ENCODE measurements at regions not wholly inside any gene's neighbourhood (a gene's known extent, or its start where the extent isn't known, plus 50 kb on each side); places are given as distances from the start of the nearest gene placed in this dataset.

- H3K36me3 Mint-ChIP-seq (ENCODE audit: low read depth), result peaks cover 13% of the 10 kb centered on the region
- no peak for DNase-seq (ENCODE audit: low spot score)
- no peak overlapping the region for H3K27ac Mint-ChIP-seq
These were observed 468.1 kb downstream of the SHQ1 start for GRCh38 chr3:72380193-72380592.

GRCh38 chr3:72379500-72380187 lies 468.6 kb downstream of the SHQ1 start:
- Mint-ChIP-seq H3K4me1 (ENCODE audit: low read depth) (peaks cover 78% of the 10 kb centered on the region), H3K36me3 (ENCODE audit: low read depth) (peaks cover 13% of the 10 kb centered on the region), H3K27me3 (ENCODE audit: low read depth) (no peaks in the 10 kb centered on the region), H3K4me3 (no peak overlapping the region), H3K9me3 (no peaks in the 10 kb centered on the region), H3K27ac (no peak overlapping the region)
- no peak for DNase-seq (ENCODE audit: low spot score)

More at GRCh38 chr3:72380193-72380592, 468.1 kb downstream of the SHQ1 start:
- no peaks in the 10 kb centered on the region for H3K27me3 Mint-ChIP-seq (ENCODE audit: low read depth)
- no peaks in the 10 kb centered on the region for H3K9me3 Mint-ChIP-seq
- H3K4me3 Mint-ChIP-seq, result no peak overlapping the region
- peaks cover 80% of the 10 kb centered on the region for H3K4me1 Mint-ChIP-seq (ENCODE audit: low read depth)

DNA sequence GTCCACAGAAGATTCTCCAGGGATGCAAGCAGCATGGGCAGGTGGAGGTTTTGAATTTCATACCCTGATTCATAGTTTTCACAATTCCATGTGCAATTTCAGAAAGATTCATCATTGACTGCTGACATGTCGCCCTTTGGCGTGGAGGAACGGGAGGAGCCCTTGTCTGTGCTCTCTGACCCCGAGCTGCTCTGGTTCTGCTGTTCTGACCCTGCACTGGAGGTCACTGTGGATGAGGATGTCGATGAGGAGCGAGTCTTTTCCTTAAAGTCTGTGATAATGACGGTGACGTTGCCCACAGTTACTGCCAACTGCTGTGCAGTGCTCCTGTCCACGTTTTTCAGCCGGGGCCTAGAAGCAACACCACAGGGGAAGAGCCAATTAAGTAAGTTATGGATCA lies 470.0 kb downstream of the SHQ1 start:
- Mint-ChIP-seq H3K4me1 (ENCODE audit: low read depth) (peaks cover 73% of the 10 kb centered on the region), H3K36me3 (ENCODE audit: low read depth) (peaks cover 19% of the 10 kb centered on the region)

DNA sequence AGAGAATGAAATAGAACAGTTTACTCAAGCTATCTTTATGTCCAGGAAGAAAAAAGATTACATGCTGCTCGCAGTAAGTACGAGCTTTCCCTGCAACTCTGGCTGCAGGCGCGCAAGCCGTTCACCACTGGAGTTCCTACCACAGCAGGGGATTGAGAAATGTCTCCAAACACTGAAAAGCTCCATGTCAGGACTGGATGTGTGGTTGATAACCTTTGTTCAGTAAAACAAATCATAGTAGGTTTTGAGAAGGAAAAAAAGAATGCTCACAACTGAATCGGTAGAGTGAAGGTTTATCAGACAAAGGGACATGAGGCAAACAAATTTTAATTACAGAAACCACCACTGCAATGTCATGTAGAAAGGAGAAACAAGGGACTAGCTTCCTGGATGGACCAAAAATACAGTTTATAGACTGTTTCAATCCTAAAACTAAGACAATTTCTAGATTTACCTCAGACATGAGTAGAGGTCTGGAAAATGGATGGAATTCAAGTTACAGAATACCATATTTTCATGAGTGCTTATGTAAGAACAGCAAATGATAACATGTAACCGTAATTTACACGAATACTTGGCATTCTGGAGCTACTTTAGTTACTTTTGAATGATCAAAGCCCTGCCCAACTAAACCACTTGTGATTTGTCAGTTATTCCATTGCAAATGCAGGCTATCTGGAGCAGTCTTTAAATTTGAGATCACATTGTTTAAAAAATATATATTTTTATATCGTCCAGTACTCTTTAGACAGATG lies 471.1 kb downstream of the SHQ1 start:
- peaks cover 17% of the 10 kb centered on the region for H3K36me3 Mint-ChIP-seq (ENCODE audit: low read depth)
- H3K4me3 Mint-ChIP-seq, result no peak overlapping the region
- peak overlapping the region; percentile 19 for H3K27ac Mint-ChIP-seq
- no peaks in the 10 kb centered on the region for H3K27me3 Mint-ChIP-seq (ENCODE audit: low read depth)
- no peak for DNase-seq (ENCODE audit: low spot score)
- H3K4me1 Mint-ChIP-seq (ENCODE audit: low read depth), result peaks cover 67% of the 10 kb centered on the region
- no peaks in the 10 kb centered on the region for H3K9me3 Mint-ChIP-seq

More for the DNA sequence above, 470.0 kb downstream of the SHQ1 start:
- no peak overlapping the region for H3K4me3 Mint-ChIP-seq
- no peak for DNase-seq (ENCODE audit: low spot score)
- H3K9me3 Mint-ChIP-seq, result no peaks in the 10 kb centered on the region
- no peak overlapping the region for H3K27ac Mint-ChIP-seq
- no peaks in the 10 kb centered on the region for H3K27me3 Mint-ChIP-seq (ENCODE audit: low read depth)

DNA sequence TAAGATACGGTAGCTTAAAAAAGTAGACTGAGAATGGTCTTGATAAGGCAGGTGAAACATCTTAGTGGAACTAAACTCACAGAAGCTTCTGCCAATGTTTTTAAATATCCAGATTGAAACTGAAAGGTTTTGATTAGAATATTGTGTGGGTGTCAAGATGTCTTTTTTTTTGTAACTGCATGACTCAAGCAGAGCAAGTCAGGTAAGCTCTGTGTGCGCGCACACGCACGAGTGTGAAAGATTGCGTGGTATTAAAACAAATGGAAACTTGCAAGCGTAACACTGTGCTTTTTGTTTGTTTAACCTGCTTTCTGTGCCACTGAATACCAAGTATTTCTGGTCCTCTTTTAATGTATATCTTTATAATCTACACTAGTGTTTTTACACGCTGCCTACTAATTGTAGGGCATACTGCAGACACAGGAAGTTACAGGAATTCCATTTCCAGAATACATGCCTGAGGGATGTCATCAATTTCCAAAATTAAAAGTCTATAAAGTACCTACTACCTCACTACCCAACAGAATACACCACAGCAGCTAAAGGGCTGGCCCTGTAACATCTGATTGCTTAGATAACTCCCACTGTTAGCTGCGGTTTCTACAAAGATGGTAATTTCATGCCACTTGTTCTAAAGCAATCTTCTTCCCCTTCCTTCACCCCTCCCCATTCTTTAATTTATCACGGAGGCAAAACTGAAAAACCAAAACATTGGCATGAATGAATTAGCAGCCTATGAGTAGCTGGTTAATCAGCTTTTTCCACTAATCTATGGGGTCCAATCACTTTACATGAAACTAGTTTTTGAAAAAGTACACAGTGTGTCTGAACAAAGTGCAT lies 472.8 kb downstream of the SHQ1 start:
- no peaks in the 10 kb centered on the region for H3K27me3 Mint-ChIP-seq (ENCODE audit: low read depth)
- no peaks in the 10 kb centered on the region for H3K9me3 Mint-ChIP-seq
- H3K4me1 Mint-ChIP-seq (ENCODE audit: low read depth), result peaks cover 60% of the 10 kb centered on the region
- peak; percentile 57 for DNase-seq (ENCODE audit: low spot score)
- peaks cover 17% of the 10 kb centered on the region for H3K36me3 Mint-ChIP-seq (ENCODE audit: low read depth)
- peak overlapping the region; percentile 80 for H3K27ac Mint-ChIP-seq
- peak overlapping the region; percentile 78 for H3K4me3 Mint-ChIP-seq

- no peak for DNase-seq (ENCODE audit: low spot score)
- no peaks in the 10 kb centered on the region for H3K27me3 Mint-ChIP-seq (ENCODE audit: low read depth)
- peaks cover 9% of the 10 kb centered on the region for H3K36me3 Mint-ChIP-seq (ENCODE audit: low read depth)
- H3K4me3 Mint-ChIP-seq, result no peak overlapping the region
- no peaks in the 10 kb centered on the region for H3K9me3 Mint-ChIP-seq
- no peak overlapping the region for H3K27ac Mint-ChIP-seq
- peaks cover 39% of the 10 kb centered on the region for H3K4me1 Mint-ChIP-seq (ENCODE audit: low read depth)
These were observed 475.1 kb downstream of the SHQ1 start for GRCh38 chr3:72373139-72373538.

GRCh38 chr3:72372161-72372560 lies 476.1 kb downstream of the SHQ1 start:
- Mint-ChIP-seq H3K4me1 (ENCODE audit: low read depth) (peaks cover 39% of the 10 kb centered on the region), H3K27me3 (ENCODE audit: low read depth) (no peaks in the 10 kb centered on the region), H3K36me3 (ENCODE audit: low read depth) (peaks cover 9% of the 10 kb centered on the region), H3K27ac (no peak overlapping the region), H3K9me3 (no peaks in the 10 kb centered on the region), H3K4me3 (no peak overlapping the region)
- DNase-seq (ENCODE audit: low spot score), result no peak

GRCh38 chr3:72371431-72371830 lies 476.8 kb downstream of the SHQ1 start:
- Mint-ChIP-seq H3K9me3 (no peaks in the 10 kb centered on the region), H3K36me3 (ENCODE audit: low read depth) (peaks cover 5% of the 10 kb centered on the region), H3K4me3 (no peak overlapping the region), H3K4me1 (ENCODE audit: low read depth) (peaks cover 35% of the 10 kb centered on the region), H3K27me3 (ENCODE audit: low read depth) (no peaks in the 10 kb centered on the region), H3K27ac (no peak overlapping the region)
- no peak for DNase-seq (ENCODE audit: low spot score)

- Mint-ChIP-seq H3K4me3 (no peak overlapping the region), H3K27ac (no peak overlapping the region), H3K36me3 (ENCODE audit: low read depth) (peaks cover 5% of the 10 kb centered on the region), H3K27me3 (ENCODE audit: low read depth) (no peaks in the 10 kb centered on the region), H3K4me1 (ENCODE audit: low read depth) (peaks cover 34% of the 10 kb centered on the region), H3K9me3 (no peaks in the 10 kb centered on the region)
- no peak for DNase-seq (ENCODE audit: low spot score)
These were observed 477.3 kb downstream of the SHQ1 start for GRCh38 chr3:72370947-72371346.

DNA sequence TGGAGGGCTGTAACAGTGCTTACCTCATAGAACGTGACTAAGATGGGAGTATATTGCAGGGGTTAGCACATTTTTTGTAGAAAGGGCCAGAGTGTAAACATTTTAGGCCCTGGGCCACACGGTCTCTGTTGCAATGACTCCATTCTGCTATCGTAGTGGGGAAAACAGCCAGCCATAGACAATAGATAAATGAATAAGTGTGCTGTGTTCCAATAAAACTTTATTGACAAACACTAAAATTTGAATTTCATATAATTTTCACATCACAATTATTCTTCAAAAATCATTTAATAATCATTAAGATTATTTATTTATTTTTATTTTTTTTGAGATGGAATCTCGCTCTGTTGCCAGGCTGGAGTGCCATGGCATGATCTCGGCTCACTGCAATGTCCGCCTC lies 478.6 kb downstream of the SHQ1 start:
- Mint-ChIP-seq H3K27me3 (ENCODE audit: low read depth) (no peaks in the 10 kb centered on the region), H3K36me3 (ENCODE audit: low read depth) (peaks cover 5% of the 10 kb centered on the region), H3K4me3 (no peak overlapping the region)

GRCh38 chr3:72368331-72368975 lies 479.8 kb downstream of the SHQ1 start:
- Mint-ChIP-seq H3K9me3 (no peaks in the 10 kb centered on the region), H3K4me3 (no peak overlapping the region), H3K4me1 (ENCODE audit: low read depth) (peaks cover 14% of the 10 kb centered on the region), H3K27me3 (ENCODE audit: low read depth) (no peaks in the 10 kb centered on the region), H3K36me3 (ENCODE audit: low read depth) (peaks cover under 1% of the 10 kb centered on the region), H3K27ac (no peak overlapping the region)
- no peak for DNase-seq (ENCODE audit: low spot score)

More for the DNA sequence above, 478.6 kb downstream of the SHQ1 start:
- no peaks in the 10 kb centered on the region for H3K9me3 Mint-ChIP-seq
- peaks cover 23% of the 10 kb centered on the region for H3K4me1 Mint-ChIP-seq (ENCODE audit: low read depth)
- H3K27ac Mint-ChIP-seq, result no peak overlapping the region
- DNase-seq (ENCODE audit: low spot score), result no peak

- Mint-ChIP-seq H3K27me3 (ENCODE audit: low read depth) (no peaks in the 10 kb centered on the region), H3K27ac (peak overlapping the region; percentile 2), H3K4me1 (ENCODE audit: low read depth) (peaks cover 11% of the 10 kb centered on the region), H3K4me3 (no peak overlapping the region), H3K36me3 (ENCODE audit: low read depth) (peaks cover 2% of the 10 kb centered on the region), H3K9me3 (no peaks in the 10 kb centered on the region)
- DNase-seq (ENCODE audit: low spot score), result no peak
These were observed 486.3 kb downstream of the SHQ1 start for GRCh38 chr3:72361990-72362389.

DNA sequence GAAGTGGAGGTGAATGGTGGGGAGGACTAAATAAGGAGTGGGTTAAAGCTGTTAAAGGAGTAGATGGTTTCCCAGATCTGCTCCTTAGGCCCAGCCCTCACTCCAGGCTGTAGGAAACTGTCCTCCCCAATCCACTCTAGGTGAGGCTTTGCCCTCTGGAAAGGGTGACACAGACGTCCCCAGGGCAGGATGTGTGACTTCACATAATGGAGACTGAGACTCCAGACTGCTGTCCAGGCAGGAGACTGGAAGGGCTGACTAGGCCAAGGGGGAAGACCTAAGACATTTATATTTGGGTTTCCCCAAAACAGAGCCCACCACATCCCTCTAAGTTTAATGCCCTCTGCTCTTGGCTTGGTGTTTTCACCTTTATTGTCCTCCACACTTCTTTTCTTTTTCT lies 488.5 kb downstream of the SHQ1 start:
- DNase-seq (ENCODE audit: low spot score), result no peak
- Mint-ChIP-seq H3K27ac (no peak overlapping the region), H3K4me3 (no peak overlapping the region), H3K4me1 (ENCODE audit: low read depth) (peaks cover 16% of the 10 kb centered on the region), H3K27me3 (ENCODE audit: low read depth) (no peaks in the 10 kb centered on the region), H3K9me3 (no peaks in the 10 kb centered on the region), H3K36me3 (ENCODE audit: low read depth) (peaks cover 2% of the 10 kb centered on the region)
